ENCODE measurements at regions not wholly inside any gene's neighbourhood (a gene's known extent, or its start where the extent isn't known, plus 50 kb on each side); places are given as distances from the start of the nearest gene placed in this dataset.
"Not testable (repeated sequence)": the region's sequence is repeated elsewhere in the genome, so short reads cannot be mapped to it uniquely, and the experiment has no call there.

DNA sequence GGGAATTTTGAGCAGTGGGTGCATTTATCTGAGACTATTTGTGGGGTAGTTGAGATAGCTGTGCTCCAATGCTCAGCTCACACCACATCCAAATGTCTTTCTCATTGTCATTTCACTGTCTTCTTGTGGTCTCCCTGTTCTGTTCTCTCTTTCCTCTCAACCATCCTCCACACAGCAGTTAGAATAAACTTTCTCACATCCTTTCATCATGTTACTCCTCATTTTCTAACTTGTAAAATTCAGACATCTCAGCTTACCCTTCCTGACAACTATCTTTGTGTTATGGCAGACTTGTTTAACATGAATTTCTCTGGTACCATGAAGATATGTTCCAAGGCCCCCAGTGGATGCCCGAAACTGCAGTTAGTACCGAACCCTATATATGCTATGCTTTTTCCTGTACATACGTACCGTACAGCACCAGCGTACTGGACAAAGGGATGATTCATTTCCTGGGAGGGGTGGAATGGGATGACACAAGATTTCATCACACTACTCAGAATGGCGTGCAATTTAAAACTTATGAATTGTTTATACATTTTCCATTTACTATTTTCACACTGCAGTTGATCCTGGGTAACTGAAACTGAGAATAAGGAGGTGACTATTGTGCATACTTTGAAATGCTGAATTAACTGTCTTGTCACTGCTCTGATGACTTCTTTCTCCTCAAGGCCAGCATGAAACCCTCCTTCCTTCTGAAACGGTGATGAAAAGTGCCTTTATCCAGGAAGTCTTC, 177.1 kb upstream of the SLC38A2 start:
- no peaks in the 10 kb centered on the region for H3K4me1 ChIP-seq (replicated peaks)
- intact Hi-C loops (cut with DNase I), result loop anchor here (10.0 kb wide), 1 partner anchor 55 kb away; no protein-coding TSS in a partner anchor

GRCh38 chr12:46548605-46549071, 176.1 kb upstream of the SLC38A2 start:
- WGBS, result 62% methylated on average over 2 of the region's 2 CpGs
- no peaks in the 10 kb centered on the region for H3K27me3 ChIP-seq (replicated peaks; ENCODE audit: insufficient read depth)
- intact Hi-C loops (cut with DNase I), result no loop called here
- no peaks in the 10 kb centered on the region for H3K4me1 ChIP-seq (replicated peaks)
- DNase-seq (ENCODE audit: low spot score), result no peak
- H3K4me3 ChIP-seq, result no peak overlapping the region
- TF ChIP-seq POLR2A (IDR thresholded peaks at IDR 0.05) (no peak), POLR2AphosphoS5 (IDR thresholded peaks at IDR 0.05) (no peak)
- TF ChIP-seq, protein P1, sequence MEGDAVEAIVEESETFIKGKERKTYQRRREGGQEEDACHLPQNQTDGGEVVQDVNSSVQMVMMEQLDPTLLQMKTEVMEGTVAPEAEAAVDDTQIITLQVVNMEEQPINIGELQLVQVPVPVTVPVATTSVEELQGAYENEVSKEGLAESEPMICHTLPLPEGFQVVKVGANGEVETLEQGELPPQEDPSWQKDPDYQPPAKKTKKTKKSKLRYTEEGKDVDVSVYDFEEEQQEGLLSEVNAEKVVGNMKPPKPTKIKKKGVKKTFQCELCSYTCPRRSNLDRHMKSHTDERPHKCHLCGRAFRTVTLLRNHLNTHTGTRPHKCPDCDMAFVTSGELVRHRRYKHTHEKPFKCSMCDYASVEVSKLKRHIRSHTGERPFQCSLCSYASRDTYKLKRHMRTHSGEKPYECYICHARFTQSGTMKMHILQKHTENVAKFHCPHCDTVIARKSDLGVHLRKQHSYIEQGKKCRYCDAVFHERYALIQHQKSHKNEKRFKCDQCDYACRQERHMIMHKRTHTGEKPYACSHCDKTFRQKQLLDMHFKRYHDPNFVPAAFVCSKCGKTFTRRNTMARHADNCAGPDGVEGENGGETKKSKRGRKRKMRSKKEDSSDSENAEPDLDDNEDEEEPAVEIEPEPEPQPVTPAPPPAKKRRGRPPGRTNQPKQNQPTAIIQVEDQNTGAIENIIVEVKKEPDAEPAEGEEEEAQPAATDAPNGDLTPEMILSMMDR (IDR thresholded peaks at IDR 0.05), result no peak
- no peaks in the 10 kb centered on the region for H3K36me3 ChIP-seq
- H3K9me3 ChIP-seq, result no peaks in the 10 kb centered on the region
- H3K27ac ChIP-seq, result no peak overlapping the region

More for the DNA sequence above, 177.1 kb upstream of the SLC38A2 start:
- Histone ChIP-seq H3K27me3 (replicated peaks; ENCODE audit: insufficient read depth) (no peaks in the 10 kb centered on the region), H3K4me3 (no peak overlapping the region), H3K36me3 (no peaks in the 10 kb centered on the region), H3K9me3 (no peaks in the 10 kb centered on the region), H3K27ac (no peak overlapping the region)
- DNase-seq (ENCODE audit: low spot score), result no peak
- no peak for TF ChIP-seq POLR2AphosphoS5 (IDR thresholded peaks at IDR 0.05)
- TF ChIP-seq POLR2A (IDR thresholded peaks at IDR 0.05), result no peak
- TF ChIP-seq, protein P1 (IDR thresholded peaks at IDR 0.05), result no peak
- WGBS, result 74% methylated on average over 7 of the region's 7 CpGs

DNA sequence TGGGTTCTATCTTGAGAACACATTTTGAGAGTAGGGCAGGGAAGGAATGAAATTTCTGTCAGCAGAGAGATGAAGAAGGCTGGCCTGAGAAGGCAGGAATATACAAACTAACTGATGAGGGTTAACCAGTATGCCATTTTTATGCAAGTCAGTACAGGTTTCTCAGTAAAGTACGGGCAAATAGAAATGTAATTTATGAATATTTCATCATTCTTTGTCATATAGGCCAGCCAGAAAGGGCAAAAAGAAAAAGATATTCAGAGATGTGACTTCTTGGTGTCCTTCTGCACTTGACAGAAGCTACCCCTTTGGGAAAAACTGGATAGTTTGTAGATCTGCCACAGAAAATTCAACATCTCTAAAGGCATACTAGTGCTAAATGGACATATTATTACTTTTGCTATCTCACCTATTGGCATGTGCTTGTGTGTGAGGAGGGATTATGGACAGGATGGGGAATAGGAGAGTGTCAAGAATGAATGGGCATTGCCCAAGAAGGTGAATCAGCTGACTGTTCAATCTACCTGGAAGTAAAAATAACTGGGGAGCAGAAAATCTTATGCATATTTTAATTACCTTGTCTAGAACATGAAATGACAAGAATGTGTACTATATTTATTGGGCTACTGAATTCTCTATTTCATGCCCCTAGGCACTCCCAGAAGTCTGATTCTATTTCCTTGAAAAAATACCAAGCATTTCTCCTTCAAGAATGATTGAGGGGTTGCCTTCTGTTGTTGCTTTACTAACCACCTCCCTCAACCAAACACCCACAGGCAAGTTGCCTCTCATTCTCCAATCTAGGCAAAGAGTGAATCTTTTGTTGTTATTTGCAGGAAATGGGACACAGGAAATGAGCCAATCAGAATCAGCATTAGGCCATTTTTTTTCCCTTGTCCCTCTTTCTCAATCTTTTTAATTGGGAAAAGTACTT, 175.1 kb upstream of the SLC38A2 start:
- H3K4me3 ChIP-seq, result no peak overlapping the region
- no peak for TF ChIP-seq POLR2AphosphoS5 (IDR thresholded peaks at IDR 0.05)
- no peak for TF ChIP-seq POLR2A (IDR thresholded peaks at IDR 0.05)
- TF ChIP-seq, protein P1 (IDR thresholded peaks at IDR 0.05), result no peak
- WGBS, result 53% methylated on average over 1 of the region's 1 CpG
- intact Hi-C loops (cut with DNase I), result no loop called here
- no peaks in the 10 kb centered on the region for H3K27me3 ChIP-seq (replicated peaks; ENCODE audit: insufficient read depth)
- H3K4me1 ChIP-seq (replicated peaks), result no peaks in the 10 kb centered on the region
- H3K27ac ChIP-seq, result no peak overlapping the region
- no peaks in the 10 kb centered on the region for H3K36me3 ChIP-seq
- DNase-seq (ENCODE audit: low spot score), result no peak
- no peaks in the 10 kb centered on the region for H3K9me3 ChIP-seq

DNA sequence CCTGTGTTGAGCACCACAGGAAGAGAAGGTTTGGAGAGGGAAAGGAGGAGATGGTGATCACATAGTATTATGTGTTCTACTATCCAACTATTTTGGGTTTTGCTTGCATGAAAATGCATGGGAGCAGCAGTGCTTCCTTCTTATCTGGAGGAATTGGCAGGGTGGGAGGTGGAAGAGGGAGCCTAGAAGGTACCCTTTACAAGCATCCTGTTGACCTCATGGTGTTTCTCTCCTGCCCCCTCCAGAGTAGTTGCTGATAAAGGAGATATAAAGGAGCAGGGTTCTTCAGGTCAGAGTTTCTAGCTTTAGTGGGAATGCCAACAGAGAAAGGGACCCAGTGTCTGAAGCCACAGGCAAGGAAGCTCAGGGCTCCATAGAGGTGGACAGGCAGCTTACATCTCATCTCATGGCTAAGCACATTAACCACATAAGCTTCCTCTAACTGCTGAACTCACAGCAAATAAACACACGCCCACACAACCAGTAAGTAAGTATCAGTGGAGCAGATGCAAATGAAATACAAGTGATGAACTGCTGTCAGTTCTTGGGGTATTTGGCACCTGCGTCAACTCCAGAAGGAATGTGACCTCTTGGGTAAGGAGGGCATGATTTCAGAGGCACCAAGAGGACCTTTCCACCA, 174.2 kb upstream of the SLC38A2 start:
- no peak for DNase-seq (ENCODE audit: low spot score)
- Histone ChIP-seq H3K36me3 (no peaks in the 10 kb centered on the region), H3K27ac (no peak overlapping the region), H3K4me3 (no peak overlapping the region), H3K27me3 (replicated peaks; ENCODE audit: insufficient read depth) (no peaks in the 10 kb centered on the region), H3K4me1 (replicated peaks) (no peaks in the 10 kb centered on the region), H3K9me3 (no peaks in the 10 kb centered on the region)
- 79% methylated on average over 2 of the region's 2 CpGs for WGBS
- TF ChIP-seq POLR2A (IDR thresholded peaks at IDR 0.05) (no peak), POLR2AphosphoS5 (IDR thresholded peaks at IDR 0.05) (no peak)
- TF ChIP-seq, protein P1 (IDR thresholded peaks at IDR 0.05), result no peak
- intact Hi-C loops (cut with DNase I), result no loop called here

DNA sequence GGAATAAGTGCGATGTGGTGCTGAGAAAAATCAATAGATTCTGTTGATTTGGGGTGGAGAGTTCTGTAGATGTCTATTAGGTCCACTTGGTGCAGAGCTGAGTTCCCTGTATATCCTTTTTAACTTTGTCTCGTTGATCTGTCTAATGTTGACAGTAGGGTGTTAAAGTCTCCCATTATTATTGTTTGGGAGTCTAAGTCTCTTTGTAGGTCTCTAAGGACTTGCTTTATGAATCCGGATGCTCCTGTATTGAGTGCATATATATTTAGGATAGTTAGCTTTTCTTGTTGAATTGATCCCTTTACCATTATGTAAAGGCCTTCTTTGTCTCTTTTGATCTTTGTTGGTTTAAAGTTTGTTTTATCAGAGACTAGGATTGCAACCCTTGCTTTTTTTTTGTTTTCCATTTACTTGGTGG, 170.8 kb upstream of the SLC38A2 start:
- 100% methylated on average over 3 of the region's 3 CpGs for WGBS

More for the DNA sequence above, 170.8 kb upstream of the SLC38A2 start:
- intact Hi-C loops (cut with DNase I); H3K27ac ChIP-seq; H3K9me3 ChIP-seq; H3K36me3 ChIP-seq; DNase-seq (ENCODE audit: low spot score); H3K4me3 ChIP-seq; H3K4me1 ChIP-seq (replicated peaks); H3K27me3 ChIP-seq (replicated peaks; ENCODE audit: insufficient read depth): not testable (repeated sequence)
